Stimulated activated CD4-positive, alpha-beta T cell treated with anti-CD3 and anti-CD28 coated beads, TNF-alpha, amount 100 ng/mL, for 24 hours (primary cell): ENCODE measurements at regions not wholly inside any gene's neighbourhood (a gene's known extent, or its start where the extent isn't known, plus 50 kb on each side); places are given as distances from the start of the nearest gene placed in this dataset.
"Not testable (repeated sequence)": the region's sequence is repeated elsewhere in the genome, so short reads cannot be mapped to it uniquely, and the experiment has no call there.

ENCODE experiments used
- DNase-seq, 3 experiments: peaks; one replicate each; pipeline ENCODE4 v3.0.0-alpha.2; 2020; ENCODE audit warnings: low read depth in 3 of 3

- DNase-seq, result no peak
Observed at GRCh38 chr6:121867095-121867494, 431.6 kb downstream of the GJA1 start.

GRCh38 chr6:121868206-121868605 lies 432.8 kb downstream of the GJA1 start:
- DNase-seq, result no peak

- DNase-seq, result no peak
Observed at GRCh38 chr6:121873595-121873994, 438.1 kb downstream of the GJA1 start.

- no peak for DNase-seq
Observed at GRCh38 chr6:121876721-121877120, 441.3 kb downstream of the GJA1 start.

- DNase-seq, result no peak
Observed at GRCh38 chr6:121879149-121879548, 443.7 kb downstream of the GJA1 start.

GRCh38 chr6:121880831-121881230 lies 445.4 kb downstream of the GJA1 start:
- DNase-seq, result no peak

GRCh38 chr6:121881974-121882667 lies 446.7 kb downstream of the GJA1 start:
- no peak for DNase-seq

- DNase-seq, result no peak
Observed at GRCh38 chr6:121884091-121884490, 448.6 kb downstream of the GJA1 start.

- DNase-seq, result no peak
Observed at GRCh38 chr6:121884620-121885019, 449.2 kb downstream of the GJA1 start.

- no peak for DNase-seq
Observed at GRCh38 chr6:121885399-121886152, 450.1 kb downstream of the GJA1 start.

- DNase-seq, result no peak
Observed at GRCh38 chr6:121886223-121886830, 450.9 kb downstream of the GJA1 start.

GRCh38 chr6:121887724-121888123 lies 452.3 kb downstream of the GJA1 start:
- DNase-seq, result no peak

GRCh38 chr6:121890307-121890910 lies 455.0 kb downstream of the GJA1 start:
- no peak for DNase-seq

GRCh38 chr6:121895731-121896130 lies 460.3 kb downstream of the GJA1 start:
- not testable (repeated sequence) for DNase-seq

- no peak for DNase-seq
Observed at GRCh38 chr6:121896363-121896762, 460.9 kb downstream of the GJA1 start.

GRCh38 chr6:121896771-121897170 lies 461.3 kb downstream of the GJA1 start:
- no peak for DNase-seq

- no peak for DNase-seq
Observed at GRCh38 chr6:121897337-121897760, 461.9 kb downstream of the GJA1 start.

GRCh38 chr6:121901432-121901831 lies 466.0 kb downstream of the GJA1 start:
- DNase-seq, result no peak

- no peak for DNase-seq
Observed at GRCh38 chr6:121904559-121904958, 469.1 kb downstream of the GJA1 start.

- DNase-seq, result no peak
Observed at GRCh38 chr6:121912905-121913304, 477.5 kb downstream of the GJA1 start.

GRCh38 chr6:121917263-121917829 lies 481.9 kb downstream of the GJA1 start:
- DNase-seq, result no peak
